KMS-11 (cell line): ENCODE measurements at regions not wholly inside any gene's neighbourhood (a gene's known extent, or its start where the extent isn't known, plus 50 kb on each side); places are given as distances from the start of the nearest gene placed in this dataset.

Experiments
- H2AFZ ChIP-seq: fragments of 200-600 bp; sonication (generic); 2 replicates; pipeline ENCODE4 v1.6.1; 2016; ENCODE audit warnings: antibody characterized with exemption, mixed run types, low read depth
- H3K27ac ChIP-seq: fragments of 200-600 bp; sonication (generic); 2 replicates; pipeline ENCODE4 v1.6.1; 2016; ENCODE audit warnings: mild to moderate bottlenecking, mixed run types
- H3K27me3 ChIP-seq: fragments of 200-600 bp; sonication (generic); 2 replicates; pipeline ENCODE4 v1.6.1; 2017; ENCODE audit warnings: mild to moderate bottlenecking, low read depth, mixed run types, moderate library complexity; ENCODE audit not compliant: insufficient read depth
- H3K36me3 ChIP-seq: fragments of 200-600 bp; sonication (generic); 2 replicates; pipeline ENCODE4 v1.6.1; 2017; ENCODE audit warnings: mild to moderate bottlenecking, mixed run types; ENCODE audit not compliant: insufficient read depth
- H3K4me1 ChIP-seq: fragments of 200-600 bp; sonication (generic); 2 replicates; pipeline ENCODE4 v1.6.1; 2016; ENCODE audit warnings: mild to moderate bottlenecking, low read depth, mixed run types; ENCODE audit not compliant: poor library complexity, severe bottlenecking
- H3K4me2 ChIP-seq: fragments of 200-600 bp; sonication (generic); 2 replicates; pipeline ENCODE4 v1.7.0; 2016; ENCODE audit warnings: mild to moderate bottlenecking, mixed run types
- H3K4me3 ChIP-seq: fragments of 200-600 bp; sonication (generic); IDR thresholded peaks from 2 replicates; pipeline ENCODE4 v1.6.1; 2017; ENCODE audit warnings: low read depth, low read length, mixed read lengths; ENCODE audit not compliant: insufficient read depth
- H3K79me2 ChIP-seq: fragments of 200-600 bp; sonication (generic); 2 replicates; pipeline ENCODE4 v1.6.1; 2016; ENCODE audit warnings: low read depth, mixed run types; ENCODE audit not compliant: insufficient read depth
- H3K9ac ChIP-seq: fragments of 200-600 bp; sonication (generic); 2 replicates; pipeline ENCODE4 v1.6.1; 2016; ENCODE audit warnings: mild to moderate bottlenecking, mixed run types
- H4K20me1 ChIP-seq: fragments of 200-600 bp; sonication (generic); 2 replicates; pipeline ENCODE4 v1.6.1; 2016; ENCODE audit warnings: mild to moderate bottlenecking, mixed run types; ENCODE audit not compliant: insufficient read depth
- TF ChIP-seq, protein P1 (sequence below): fragments of 200-600 bp; sonication (generic); conservative IDR thresholded peaks from 2 replicates; pipeline ENCODE4 v1.6.1; 2017; ENCODE audit warnings: low read depth, mild to moderate bottlenecking, antibody characterized with exemption, low read length, moderate library complexity, mixed read lengths

DNA sequence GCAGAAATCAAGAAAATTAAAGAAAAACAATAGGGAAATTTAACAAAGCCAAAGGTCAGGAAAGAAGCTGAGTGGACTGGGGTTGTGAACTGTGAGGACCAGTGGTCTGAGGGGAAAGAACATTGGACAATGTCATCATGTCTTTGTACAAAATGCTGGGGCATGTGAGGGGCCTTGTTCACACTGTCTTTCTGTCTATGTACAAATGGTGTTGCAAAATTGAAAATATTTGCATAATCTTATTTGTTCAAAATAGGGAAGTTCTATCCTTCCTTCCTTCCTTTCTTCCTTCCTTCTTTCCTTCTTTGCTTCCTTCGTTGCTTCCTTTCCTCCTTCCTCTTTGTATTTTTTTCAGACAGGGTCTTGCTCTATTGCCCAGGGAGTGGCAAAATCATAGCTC, 79.2 kb upstream of the SCEL start:
- H3K27ac ChIP-seq = no peak overlapping the region
- H2AFZ ChIP-seq = no peak overlapping the region
- no peak overlapping the region for H3K9ac ChIP-seq
- no peaks in the 10 kb centered on the region for H3K4me1 ChIP-seq
- H3K79me2 ChIP-seq = no peaks in the 10 kb centered on the region
- no peaks in the 10 kb centered on the region for H3K36me3 ChIP-seq
- H3K4me3 ChIP-seq = no peak overlapping the region
- no peaks in the 10 kb centered on the region for H4K20me1 ChIP-seq
- H3K4me2 ChIP-seq = no peak overlapping the region
- TF ChIP-seq, protein P1, sequence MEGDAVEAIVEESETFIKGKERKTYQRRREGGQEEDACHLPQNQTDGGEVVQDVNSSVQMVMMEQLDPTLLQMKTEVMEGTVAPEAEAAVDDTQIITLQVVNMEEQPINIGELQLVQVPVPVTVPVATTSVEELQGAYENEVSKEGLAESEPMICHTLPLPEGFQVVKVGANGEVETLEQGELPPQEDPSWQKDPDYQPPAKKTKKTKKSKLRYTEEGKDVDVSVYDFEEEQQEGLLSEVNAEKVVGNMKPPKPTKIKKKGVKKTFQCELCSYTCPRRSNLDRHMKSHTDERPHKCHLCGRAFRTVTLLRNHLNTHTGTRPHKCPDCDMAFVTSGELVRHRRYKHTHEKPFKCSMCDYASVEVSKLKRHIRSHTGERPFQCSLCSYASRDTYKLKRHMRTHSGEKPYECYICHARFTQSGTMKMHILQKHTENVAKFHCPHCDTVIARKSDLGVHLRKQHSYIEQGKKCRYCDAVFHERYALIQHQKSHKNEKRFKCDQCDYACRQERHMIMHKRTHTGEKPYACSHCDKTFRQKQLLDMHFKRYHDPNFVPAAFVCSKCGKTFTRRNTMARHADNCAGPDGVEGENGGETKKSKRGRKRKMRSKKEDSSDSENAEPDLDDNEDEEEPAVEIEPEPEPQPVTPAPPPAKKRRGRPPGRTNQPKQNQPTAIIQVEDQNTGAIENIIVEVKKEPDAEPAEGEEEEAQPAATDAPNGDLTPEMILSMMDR = no peak
- H3K27me3 ChIP-seq = no peaks in the 10 kb centered on the region

DNA sequence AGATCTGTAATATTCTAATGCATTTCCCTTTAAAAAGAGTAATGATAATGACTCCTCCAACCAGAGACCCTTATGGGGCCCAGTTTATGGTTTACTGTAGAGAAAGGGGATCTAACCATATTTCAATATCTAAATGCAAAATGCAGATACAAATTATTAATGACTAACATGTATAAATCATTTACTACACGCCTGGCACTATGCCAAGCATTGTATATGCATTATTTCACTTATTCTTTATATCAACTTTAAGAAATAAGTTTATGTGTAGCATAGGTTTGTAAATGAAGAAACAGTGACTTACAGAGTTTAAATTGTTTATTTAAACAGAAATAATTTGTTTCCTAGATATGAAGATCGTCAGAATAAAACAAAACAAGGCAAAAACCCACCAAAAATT, 86.2 kb upstream of the SCEL start:
- no peaks in the 10 kb centered on the region for H3K4me1 ChIP-seq
- no peak overlapping the region for H3K4me2 ChIP-seq
- H3K79me2 ChIP-seq = no peaks in the 10 kb centered on the region
- H3K27me3 ChIP-seq = no peaks in the 10 kb centered on the region
- no peaks in the 10 kb centered on the region for H4K20me1 ChIP-seq
- H3K27ac ChIP-seq = no peak overlapping the region
- no peak overlapping the region for H3K4me3 ChIP-seq
- no peak overlapping the region for H2AFZ ChIP-seq
- TF ChIP-seq, protein P1 = no peak
- no peaks in the 10 kb centered on the region for H3K36me3 ChIP-seq
- H3K9ac ChIP-seq = no peak overlapping the region

DNA sequence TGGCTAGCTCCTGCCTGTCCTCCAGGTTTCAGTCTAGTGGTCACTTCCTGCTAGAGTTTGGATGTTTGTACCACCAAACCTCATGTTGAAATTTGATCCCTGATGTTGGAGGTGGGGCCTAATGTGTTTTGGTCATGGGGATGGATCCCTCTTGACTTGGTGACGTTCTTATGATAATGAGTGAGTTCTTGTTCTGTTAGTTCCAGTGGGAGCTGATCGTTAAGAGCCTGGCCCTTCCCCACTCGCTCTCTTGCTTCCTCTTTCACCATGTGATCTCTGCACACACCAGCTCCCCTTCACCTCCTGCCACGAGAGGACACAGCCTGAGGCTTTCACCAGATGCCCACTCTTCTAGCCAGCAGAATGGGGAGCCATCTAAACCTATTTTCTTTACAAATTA, 86.8 kb upstream of the SCEL start:
- no peaks in the 10 kb centered on the region for H3K36me3 ChIP-seq
- no peaks in the 10 kb centered on the region for H3K27me3 ChIP-seq
- H3K4me2 ChIP-seq = no peak overlapping the region
- no peak overlapping the region for H3K27ac ChIP-seq
- no peaks in the 10 kb centered on the region for H3K4me1 ChIP-seq
- TF ChIP-seq, protein P1 = no peak
- H3K79me2 ChIP-seq = no peaks in the 10 kb centered on the region
- H3K4me3 ChIP-seq = no peak overlapping the region
- H2AFZ ChIP-seq = no peak overlapping the region
- H4K20me1 ChIP-seq = no peaks in the 10 kb centered on the region
- no peak overlapping the region for H3K9ac ChIP-seq

DNA sequence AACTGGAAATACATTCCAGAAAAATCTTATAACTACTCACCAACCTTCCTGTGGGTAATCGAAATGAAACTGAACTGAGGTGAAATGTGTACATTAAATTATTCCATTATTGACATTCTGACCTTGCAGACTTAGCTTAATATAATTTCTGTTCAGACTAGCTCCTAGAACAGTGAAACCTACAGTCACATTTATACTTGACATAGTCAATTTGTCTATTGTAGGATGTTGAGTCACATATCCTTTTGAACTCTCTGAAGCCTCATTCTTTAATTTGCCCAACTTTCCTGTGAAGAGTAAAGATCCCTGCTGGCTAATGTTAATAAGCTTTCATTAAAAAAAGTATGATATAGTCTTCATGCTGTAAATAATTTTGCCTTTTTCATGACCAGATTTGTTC, 92.0 kb upstream of the SCEL start:
- Histone ChIP-seq H4K20me1 (no peaks in the 10 kb centered on the region), H3K27ac (no peak overlapping the region), H3K79me2 (no peaks in the 10 kb centered on the region), H3K4me1 (no peaks in the 10 kb centered on the region), H3K27me3 (no peaks in the 10 kb centered on the region), H3K9ac (no peak overlapping the region), H3K4me3 (no peak overlapping the region), H3K4me2 (no peak overlapping the region), H3K36me3 (no peaks in the 10 kb centered on the region), H2AFZ (no peak overlapping the region)
- TF ChIP-seq, protein P1 = no peak

DNA sequence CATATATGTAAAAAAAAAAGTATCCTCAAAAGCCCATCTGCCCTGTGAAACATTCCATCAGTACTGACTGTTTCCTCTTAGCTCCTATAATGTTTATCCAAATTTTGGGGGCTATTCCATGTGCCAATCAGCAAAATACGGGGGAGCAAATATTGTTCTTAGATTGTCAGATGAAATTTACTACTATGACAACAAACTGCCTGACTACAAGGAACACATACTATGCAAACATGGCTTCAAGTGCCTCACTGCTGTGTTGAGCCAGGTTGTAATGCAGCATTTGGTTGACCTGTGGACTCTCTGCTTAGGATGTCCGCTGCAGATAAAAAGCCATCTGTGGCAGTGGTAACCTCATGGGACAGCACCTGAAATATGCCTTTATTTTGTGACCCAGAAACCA, 98.2 kb upstream of the SCEL start:
- Histone ChIP-seq H2AFZ (no peak overlapping the region), H3K9ac (no peak overlapping the region), H3K27me3 (no peaks in the 10 kb centered on the region), H4K20me1 (no peaks in the 10 kb centered on the region), H3K79me2 (no peaks in the 10 kb centered on the region), H3K36me3 (no peaks in the 10 kb centered on the region), H3K4me1 (no peaks in the 10 kb centered on the region), H3K4me3 (no peak overlapping the region), H3K4me2 (no peak overlapping the region), H3K27ac (no peak overlapping the region)
- TF ChIP-seq, protein P1 = no peak
